GM19463 (cell line): ENCODE measurements at regions not wholly inside any gene's neighbourhood (a gene's known extent, or its start where the extent isn't known, plus 50 kb on each side); places are given as distances from the start of the nearest gene placed in this dataset.
"Not testable (repeated sequence)": the region's sequence is repeated elsewhere in the genome, so short reads cannot be mapped to it uniquely, and the experiment has no call there.

Experiments used
- ATAC-seq: cut with Tn5 transposase; IDR thresholded peaks from one replicate; pipeline ENCODE4 v1.9.1; 2021; ENCODE audit warnings: mild to moderate bottlenecking, moderate library complexity; ENCODE audit not compliant: unreplicated experiment

DNA sequence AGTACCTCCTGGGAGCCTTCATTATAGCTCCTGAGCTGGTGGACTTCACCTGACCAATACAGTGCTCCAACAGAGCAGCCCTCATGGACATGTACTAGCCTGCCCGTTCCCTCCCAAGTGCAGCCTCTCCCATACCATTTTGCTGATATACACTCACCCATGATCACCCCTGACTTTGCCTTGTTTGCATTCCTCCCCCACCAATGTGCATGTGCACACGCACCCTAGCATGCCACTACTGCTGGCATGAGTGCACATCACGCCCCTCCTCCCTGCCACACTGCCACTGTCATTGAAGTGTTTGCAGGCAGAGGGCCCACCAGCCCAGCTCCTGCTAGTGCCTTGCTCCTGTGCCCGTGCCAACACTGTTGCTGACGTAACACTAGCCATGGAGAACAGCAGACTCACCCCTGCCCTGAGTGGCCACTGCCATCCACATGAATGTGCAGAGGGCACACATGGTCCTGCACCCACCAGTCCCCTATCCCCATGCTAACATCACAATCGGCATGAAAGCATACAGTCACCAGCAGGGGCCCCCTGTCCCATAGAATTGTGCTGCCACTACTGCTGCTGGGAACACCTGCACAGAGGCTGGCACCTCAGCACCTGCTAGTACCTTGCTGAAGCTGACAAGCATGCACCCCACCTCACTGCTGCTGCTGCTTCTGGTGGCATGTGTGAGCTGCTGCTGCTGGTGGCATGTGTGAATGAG, 110.3 kb downstream of the SINHCAF start:
- no peak for ATAC-seq

DNA sequence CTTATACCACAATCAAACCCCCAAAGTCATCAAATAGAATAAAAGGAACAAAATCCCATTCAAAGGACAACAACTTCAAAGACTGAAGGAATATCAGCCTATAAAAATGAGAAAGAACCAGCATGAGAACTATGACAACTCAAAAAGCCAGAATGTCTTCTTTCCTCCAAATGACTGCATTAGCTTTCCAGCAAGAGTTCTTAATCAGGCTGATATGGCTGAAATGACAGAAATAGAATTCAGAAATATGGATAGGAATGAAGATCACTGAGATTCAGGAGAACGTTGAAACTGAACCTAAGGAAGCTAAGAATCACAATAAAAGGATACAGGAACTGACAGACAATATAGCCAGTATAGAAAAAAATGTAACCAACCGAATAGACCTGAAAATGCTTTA, 109.5 kb downstream of the SINHCAF start:
- ATAC-seq: no peak

DNA sequence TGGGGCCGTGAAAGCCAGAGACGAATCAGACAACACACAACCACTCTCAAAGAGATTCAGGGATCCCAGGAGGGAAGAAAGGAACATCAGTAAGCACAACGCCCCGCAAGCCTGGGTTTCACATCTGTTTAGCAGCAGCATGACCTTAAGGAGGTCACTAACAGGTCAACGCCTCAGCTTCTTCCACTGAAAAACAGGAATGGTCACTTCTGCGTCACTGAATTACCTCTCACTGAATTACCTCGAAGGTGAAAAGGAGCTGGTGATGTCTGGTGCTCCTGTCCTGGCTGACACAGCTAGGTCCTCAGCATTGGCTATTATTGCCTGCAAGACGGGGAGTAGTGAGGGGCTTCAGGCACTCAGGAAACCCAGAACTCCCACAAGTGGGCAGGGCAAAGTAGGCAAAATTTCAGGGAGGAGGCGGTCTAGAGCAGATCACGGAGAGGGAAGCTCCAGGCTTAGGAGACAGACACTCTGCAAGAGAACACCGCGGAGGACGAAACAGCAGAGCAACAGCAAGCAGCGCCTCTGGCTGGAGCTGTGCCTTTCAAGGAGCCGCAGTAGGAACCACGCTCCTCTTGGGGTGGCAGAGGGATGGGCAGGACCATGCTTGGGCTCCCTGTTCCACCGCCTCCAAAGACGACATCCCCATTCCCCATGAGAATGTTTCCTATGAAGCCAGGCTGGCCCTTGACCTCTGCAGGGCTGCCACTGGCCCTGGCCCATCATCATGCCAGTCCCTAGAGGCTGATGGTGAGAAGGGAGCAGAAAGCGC, 108.4 kb downstream of the SINHCAF start:
- no peak for ATAC-seq

DNA sequence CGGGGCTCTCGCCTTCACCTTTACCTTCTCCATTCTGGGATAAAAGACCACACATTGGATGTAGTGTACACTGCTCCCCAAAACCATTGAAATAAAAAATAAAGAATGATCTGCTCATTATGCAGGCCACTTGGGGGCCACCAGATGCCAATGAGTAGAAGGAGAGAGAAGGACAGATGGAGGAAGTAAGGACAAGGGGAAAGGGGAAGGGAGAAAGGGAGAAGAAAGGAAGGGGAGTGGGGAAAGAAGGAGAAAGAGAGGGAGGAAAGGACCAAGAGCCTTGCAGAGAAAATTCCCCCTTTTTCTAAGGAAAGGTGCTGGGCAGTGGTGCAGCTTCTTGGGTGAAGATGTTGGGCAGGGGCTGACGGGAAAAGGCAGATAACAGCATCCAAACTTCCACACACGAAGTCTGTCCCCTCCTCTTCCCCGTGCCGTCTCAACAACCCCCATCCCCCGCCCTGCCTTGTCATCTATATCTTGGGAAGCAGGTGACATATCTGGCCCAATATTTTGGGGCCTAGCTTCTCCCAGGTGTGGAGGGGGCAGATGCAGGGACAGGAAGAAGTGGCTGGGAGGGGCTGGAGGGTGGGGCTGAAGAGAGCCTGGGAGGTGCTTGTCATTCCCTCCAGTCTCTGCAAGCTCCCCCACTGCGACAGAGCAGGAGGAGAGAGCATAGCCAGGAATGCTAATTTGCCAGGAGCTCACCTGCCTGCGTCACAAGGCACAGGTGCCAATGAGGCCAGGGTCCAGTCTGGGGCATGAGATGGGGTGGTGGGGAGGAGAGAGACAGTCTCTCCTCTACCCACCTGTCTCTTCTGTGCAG, 107.5 kb downstream of the SINHCAF start:
- no peak for ATAC-seq

DNA sequence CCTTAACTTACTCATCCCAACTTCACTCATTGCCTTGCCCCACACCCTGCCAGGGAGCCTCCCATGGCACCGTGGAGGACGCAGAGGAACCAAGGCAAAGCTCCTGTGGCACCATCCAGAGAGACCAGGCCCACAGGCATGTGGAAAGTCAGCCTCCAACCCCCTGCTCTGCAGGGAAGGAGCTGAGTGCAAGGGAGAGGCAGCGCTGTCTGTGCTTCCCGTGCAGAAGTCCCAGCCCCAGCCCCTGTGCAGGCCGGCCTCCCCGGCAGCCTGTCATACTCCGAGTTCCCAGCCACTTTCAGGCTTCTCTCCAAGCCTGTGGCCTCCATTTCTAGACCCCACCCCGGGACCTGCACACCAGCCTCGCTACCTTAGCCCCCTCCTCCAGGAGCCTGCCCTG, 106.4 kb downstream of the SINHCAF start:
- no peak for ATAC-seq

DNA sequence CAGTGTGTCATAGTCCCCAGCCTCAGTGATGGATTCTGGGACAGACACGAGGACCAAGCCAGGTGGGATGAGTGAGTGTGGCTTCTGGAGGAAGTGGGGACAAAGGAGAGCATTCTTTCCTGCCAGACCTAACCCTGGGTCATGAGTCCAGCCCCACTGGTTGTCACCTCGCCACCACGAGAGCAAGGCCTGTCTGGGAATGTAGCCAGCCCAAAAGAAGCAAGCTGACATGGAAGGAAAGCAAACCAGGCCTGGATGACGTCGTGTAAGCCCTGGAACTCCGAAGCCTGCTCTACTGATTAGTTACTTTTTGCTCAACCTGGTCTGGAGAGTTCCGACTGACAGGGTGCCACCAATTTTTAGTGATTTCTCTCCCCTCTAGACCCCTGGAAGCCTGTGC, 105.9 kb downstream of the SINHCAF start:
- no peak for ATAC-seq

DNA sequence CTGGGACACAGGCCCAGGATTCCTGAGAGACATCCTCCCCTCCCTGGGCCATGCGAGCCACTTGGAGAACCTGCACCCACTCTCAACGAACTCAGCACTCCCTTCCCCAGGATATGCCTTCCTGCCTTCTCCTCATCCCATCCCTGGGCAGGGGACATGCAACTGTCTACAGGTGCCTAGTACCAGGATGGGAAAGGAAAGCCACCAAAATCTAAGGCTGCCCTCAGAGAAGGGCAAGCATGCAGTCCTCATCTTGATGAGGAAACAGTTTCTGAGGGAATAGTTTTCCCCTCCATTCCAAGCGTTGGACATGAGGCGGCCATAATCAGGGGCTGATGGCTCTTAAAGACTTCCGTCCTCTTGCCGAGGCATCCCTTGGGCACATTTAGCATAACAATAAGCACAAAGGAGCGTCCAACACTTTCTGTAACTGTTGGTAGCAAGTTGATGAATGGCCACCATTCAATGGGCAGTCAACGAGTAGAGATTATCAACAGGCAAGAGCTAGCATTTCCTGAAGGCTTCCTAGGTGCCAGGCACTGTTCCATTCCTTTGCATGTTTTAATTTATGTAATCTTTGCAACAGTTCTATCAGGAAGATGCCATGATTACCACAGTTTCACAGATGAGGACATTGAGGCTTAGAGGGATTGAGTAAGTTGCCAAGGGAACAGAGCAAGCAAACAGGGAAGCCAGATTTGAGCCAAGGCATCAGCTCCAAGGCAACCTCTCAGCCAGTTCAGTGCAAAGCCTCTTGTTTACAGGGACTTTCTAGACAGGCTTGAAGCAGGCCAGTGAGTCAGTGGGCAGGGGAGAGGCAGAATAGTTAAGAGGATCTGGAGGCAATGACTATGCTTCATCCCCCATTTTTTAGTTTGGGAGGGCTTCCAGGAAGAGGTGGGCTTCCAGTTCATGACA, 105.1 kb downstream of the SINHCAF start:
- ATAC-seq: no peak

DNA sequence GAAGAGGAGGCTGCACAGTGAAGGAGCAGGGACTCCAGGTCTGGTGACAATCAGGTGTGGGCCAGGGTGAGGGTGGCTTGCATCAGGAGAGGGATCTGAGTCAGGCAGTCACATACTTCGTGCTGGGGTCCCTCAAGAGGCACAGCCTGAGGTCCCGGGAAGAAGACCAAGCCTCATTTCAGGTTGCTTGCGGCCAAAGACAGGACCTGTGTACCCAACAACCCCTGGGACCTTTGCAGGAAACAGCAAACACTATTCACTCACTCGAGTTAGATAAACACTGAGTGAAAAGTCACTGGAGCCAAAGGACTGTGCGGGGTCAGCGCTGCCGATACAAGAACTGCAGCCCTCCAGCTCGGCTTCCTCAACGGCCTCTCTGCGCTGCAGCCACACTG, 104.4 kb downstream of the SINHCAF start:
- no peak for ATAC-seq

DNA sequence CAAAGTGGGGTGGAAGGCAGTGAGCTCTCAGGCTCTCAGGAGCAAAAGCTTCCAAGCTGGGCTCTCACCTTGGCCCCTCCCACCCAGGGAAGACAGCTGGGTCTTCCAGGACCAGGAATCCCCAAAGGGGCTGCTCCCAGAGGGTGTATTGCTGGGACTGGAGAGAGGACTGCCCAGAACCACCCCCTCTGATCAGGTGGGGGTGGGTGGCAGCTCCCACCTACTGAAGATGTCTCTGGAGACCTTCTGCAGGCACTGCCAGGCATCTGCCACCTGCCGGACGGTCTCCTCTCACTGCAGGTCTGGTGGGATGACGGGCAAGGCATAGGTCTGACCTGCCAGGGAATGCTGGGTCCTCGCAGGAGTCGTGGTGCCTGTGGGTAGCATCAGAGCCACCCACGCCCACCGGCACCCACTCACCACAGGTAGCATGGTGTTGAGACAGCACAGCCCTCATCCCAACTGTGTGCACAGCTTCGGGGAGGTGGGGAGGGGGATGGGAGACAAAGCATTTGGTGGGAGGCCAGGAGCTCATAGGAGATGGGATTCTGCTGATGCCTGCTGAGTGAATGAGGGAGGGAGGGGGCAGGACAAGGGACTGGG, 103.2 kb downstream of the SINHCAF start:
- no peak for ATAC-seq

DNA sequence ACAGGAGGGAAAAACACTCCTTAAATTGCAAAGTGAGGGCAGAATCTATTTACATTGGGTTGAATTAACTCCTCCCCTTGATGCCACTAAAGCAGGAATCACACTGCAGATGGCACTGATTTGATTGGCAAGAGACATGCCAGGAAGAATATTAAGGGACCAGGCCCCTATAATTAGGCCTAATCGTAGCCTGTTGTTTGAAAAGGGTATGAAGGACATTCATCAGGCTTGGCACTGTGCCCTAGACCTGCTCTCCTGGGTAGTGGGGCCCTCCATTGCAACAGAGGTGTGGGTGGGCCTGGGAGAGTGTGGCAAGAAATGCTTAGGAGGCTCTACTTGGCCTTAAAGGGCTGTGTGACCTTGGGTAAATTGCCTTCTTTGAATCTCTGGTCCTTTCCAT, 102.3 kb downstream of the SINHCAF start:
- not testable (repeated sequence) for ATAC-seq

DNA sequence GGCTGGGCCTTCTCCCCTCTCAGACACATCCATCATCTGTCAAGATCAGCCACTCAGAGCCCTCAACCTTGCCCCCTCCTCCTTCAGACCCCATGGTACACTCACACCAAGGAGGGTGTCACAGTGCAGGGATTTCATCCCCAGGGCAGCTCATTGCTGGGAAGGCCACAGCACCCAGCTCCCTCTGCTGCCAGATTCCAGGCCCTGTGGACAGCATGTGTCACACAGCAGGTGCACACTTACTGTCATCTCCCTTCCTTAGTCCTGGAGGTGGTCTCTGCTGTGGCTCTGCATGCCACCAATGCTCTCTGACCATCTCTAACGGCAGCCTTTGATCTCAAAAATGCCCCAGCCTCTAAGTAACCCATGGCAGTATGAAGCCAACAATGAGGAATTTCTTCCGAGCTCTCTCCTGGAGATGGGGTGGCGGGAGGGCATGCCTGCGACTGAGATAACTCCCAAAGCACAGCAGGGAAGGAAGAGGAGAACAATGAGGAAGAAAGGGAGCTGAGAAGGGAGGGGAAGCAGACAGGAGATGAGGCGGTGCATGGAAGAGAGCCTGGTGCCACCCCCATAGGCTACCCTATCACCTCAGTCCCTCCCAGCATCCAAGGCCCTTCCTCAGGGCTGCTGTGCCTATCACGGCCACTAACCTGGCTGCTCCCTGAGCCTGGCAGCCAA, 101.0 kb downstream of the SINHCAF start:
- no peak for ATAC-seq

DNA sequence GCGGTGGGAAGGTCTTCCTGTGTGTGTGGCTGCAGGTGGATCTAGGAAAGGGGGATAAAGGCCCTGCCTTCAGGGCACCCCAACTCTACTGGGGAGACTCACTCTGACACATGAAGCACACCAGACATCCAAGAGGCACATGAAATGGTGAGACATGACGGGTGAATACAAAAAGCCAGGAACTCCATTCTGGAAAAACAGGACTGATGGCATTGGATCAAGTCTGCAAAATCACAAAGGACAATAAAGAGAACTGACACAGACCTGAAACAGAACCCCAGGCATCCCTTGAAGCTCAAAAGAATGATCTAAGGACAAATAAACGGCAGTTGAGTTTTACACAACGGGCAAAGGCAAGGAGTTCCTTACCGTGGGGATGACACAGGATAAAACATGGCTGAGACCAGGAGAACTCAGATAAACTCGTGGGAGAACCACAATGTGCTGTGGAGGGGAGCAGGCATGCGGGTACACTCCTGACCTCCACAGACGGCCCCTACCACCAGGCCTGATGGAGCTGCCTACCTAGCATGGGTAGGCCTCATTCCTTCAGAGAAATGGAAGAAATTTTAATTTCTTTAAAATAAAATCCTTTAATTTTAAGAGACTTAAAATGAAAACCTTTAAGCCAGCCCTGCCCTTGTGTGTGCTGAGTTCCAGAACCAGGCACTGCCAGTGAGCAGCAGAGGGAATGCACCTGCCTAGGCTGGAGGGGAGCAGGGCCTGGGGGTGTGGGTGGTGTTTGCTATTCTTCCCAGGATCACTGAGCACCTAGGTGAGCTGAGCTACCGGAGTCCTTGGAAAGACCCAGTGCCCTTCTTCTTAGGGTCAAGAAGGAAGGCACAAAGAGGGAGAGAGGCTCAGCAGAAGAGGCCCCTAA, 100.1 kb downstream of the SINHCAF start:
- ATAC-seq: no peak

DNA sequence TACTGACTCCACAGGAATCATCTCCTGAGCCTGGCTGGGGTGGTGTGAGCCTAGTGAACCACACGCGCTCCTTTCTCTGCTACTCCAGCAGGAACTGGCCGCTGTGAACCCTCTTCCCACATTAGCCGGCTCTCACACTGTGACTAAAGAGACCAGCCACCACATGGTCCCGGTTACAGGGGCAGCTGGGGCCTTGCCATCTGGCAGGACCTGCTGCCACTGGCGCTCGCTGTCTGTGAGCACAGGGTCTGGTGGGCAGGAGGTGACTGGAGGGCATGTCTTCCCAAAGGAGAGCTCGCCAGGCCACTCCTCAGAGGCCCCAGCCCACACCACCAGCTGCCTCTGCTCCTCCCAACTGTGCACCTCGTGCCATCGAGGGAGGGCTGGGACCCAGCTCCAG, 99.3 kb downstream of the SINHCAF start:
- no peak for ATAC-seq

DNA sequence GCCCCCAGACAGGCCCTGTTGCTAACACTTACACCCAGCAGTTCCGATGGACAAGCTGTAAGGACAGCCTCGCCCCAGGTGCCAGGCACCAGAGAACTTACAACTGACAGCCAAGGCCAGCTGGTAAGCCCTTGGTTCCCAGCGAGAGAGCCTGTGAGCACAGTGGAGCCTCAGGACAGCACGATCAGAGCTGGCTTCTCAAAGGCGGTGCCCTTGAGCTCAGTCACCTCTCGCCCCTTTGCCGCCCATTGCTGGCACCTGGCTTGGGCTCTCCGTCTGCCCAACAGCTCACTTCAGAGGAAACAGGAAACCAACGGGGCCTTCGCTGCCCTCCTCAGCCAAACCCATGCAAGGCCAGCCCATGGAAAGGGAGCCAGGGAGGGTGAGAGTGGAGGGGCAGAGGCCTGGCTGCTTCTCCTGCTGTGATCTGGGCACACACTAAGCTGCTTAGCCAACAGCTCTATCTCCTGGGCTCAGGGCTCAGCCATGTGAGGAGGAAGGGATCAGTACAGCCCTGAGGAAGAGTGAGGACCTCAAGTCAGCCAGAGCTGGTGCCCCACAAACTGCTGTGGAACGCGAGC, 98.5 kb downstream of the SINHCAF start:
- no peak for ATAC-seq

DNA sequence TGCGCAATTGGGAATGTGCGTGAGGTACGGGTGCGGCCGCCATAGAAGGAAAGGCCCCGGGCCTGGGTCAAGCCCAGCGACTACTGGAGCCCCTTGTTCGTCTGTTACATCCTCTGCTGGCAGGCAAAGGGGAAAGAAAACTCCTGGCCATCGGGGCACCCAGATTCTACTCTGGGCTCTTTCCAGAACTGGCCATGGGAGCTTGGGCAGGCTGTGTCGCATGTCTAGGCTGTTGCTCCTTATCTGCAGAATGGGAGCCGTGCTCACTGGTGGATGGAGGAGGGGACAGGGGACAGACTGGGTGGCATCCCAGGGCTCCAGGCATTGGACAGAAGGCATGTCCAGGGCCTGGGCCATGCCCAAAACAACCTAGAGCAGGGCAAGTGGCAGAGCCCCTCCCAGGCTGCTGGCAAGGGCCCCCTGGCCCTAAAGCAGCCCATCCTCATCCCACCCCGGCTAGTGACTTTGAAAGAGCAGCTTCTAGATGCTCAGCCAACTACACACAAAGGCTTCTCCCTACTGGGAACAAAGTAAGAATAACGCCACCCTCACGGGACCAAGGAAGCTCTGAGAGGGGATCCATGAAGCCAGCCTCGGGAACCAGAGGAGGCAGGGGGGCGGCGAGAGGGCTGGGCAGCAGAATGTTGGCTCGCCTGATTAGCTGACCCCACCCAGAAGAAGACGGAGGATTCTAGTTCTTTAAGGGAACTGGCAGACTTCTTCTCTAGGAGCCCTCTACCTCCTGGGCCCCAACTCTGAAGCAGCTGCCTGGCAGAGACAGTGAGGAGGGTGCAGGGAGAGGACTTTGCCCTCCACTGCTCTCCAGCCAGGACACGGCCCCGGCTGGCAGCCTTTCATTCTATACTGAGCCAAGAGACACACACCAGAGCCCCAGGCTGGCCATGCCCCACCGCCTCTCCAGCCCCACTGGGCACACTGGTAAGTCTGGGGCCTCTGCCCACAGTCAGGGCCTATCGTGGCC, 96.8 kb downstream of the SINHCAF start:
- no peak for ATAC-seq

DNA sequence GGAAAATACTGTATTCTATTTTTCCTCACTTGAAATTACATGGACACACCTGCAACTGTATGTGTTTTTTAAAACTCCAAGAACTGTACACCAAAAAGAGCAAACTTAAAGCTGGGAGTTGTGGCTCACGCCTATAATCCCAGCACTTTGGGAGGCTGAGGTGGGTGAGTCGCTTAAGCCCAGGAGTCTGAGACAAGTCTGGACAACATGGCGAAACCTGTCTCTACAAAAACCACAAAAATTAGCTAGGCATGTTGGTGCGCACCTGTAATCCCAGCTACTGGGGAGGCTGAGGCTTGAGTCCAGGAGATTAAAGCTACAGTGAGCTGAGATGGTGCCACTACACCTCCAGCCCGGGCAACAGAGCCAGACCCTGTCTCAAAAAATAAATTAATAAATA, 95.9 kb downstream of the SINHCAF start:
- no peak for ATAC-seq
